NCI-H524 (cell line): ENCODE measurements at regions not wholly inside any gene's neighbourhood (a gene's known extent, or its start where the extent isn't known, plus 50 kb on each side); places are given as distances from the start of the nearest gene placed in this dataset.

Source experiments
- DNase-seq, 2 experiments: peaks; one replicate each; lab custom pipeline; 2025; lab: John Stamatoyannopoulos, UW

DNA sequence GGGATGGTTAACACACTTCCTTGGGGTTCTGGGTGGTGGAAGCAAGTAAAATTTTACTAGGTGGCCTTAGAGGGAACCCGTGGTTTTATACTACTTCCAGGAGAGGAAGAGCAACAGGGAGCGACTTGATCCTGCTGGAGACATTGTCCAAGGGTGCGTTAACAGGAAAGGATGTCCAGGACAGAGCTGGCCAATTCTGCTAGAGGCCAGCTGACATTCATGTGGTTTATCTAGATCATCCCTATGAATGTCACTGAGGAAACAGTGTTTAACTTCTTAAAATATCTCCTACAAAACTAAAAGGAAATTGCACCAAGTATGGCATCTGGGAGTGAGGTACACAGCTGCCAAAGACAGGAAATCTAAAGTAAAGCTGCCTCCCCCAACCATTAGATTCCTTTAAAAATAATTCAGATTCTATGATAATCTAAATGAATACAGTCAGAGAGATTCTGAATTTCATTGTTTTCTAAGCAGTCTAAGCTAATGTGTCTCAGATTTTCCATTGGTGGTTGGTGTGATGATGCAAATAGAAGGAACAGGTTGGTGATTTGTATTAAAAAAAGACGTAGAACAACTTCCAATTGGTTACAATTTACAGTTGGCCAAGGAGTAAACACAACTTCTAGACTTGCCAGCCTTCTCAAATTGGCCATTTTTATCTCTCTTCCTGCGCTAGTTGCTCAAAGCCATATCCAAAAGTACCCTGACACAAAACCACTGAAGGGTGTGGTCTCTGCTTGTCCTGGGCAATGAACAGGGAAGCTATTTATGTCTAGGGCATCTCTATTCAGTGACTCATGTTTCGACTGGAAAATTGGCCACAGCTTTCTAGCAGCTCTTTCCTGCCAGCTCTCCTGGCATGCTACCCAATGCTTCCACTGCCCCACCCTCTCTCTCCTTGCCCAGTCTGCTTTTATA, 574.7 kb upstream of the MEF2C start:
- DNase-seq: no peak

GRCh38 chr5:89452081-89452480, 569.1 kb upstream of the MEF2C start:
- no peak for DNase-seq

DNA sequence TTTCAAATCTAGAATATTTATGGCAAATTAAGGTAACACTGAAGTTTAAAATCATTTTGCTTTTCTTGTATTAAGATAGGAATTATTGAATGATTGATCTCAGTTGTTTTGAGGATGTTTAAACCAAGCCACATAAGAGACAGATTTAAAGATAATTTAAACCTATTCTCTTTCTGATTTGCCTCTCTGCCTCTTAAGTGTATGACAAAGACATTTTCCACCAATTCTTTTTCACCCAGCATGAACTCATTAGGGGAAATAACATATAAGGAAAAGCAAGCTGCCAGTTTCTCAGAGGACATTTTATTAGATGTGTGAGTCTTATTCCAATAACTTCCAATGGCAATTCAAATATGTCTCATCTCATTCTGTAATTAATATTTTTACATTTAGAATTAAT, 568.3 kb upstream of the MEF2C start:
- no peak for DNase-seq

- no peak for DNase-seq
These were observed 567.2 kb upstream of the MEF2C start for GRCh38 chr5:89450149-89450538.

GRCh38 chr5:89449392-89450148, 566.6 kb upstream of the MEF2C start:
- no peak for DNase-seq

- DNase-seq: no peak
These were observed 564.0 kb upstream of the MEF2C start for GRCh38 chr5:89447027-89447426.

- no peak for DNase-seq
These were observed 562.2 kb upstream of the MEF2C start for GRCh38 chr5:89445106-89445745.

GRCh38 chr5:89444088-89444487, 561.1 kb upstream of the MEF2C start:
- no peak for DNase-seq

GRCh38 chr5:89443508-89443907, 560.5 kb upstream of the MEF2C start:
- peak; percentile 4 to 42 for DNase-seq

GRCh38 chr5:89441965-89442364, 559.0 kb upstream of the MEF2C start:
- no peak for DNase-seq

GRCh38 chr5:89440670-89441069, 557.7 kb upstream of the MEF2C start:
- no peak for DNase-seq

DNA sequence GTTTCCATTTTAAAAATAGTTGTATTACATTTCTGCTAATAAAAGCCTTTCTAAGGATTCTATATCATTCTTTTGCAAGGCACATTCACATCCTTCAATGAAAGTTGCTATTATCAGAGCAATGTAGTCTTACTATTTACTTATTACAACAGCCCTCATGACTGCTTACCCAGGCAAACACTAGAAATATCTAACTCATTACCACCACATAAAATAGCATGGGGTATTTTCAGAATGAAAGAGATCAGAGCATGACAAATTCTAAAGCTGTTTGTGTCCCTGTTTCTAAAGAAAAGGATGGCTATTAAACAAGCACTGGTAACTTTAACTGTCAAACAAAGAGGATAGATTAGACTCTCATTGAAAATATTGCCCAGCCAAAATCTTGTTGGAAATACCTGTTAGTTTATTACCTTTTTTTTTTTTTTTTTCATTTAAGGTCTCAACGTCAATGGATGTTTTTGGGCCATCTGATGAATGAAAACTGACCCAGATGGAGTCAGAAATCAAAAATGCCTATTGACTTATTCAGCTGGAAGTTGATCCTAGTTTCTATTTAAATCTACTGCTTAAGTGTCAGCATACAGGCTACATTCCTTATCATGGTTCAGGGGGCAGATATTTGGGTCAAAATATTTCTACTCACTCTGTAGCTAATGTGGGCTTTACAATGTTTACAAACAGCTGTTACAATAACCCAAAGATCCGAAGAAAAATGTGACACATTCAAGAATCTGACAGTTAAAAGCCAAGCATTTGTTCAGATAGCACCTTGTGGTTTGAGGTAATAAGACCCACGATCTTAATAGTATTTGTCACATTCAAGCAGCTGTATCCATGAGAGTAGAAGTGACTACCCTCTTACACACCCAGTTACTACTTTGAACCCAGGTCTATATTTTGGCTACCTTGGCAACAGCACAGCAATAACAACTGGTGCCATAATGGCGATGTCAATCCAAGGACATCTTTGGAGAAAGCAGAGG, 554.8 kb upstream of the MEF2C start:
- DNase-seq: no peak

DNA sequence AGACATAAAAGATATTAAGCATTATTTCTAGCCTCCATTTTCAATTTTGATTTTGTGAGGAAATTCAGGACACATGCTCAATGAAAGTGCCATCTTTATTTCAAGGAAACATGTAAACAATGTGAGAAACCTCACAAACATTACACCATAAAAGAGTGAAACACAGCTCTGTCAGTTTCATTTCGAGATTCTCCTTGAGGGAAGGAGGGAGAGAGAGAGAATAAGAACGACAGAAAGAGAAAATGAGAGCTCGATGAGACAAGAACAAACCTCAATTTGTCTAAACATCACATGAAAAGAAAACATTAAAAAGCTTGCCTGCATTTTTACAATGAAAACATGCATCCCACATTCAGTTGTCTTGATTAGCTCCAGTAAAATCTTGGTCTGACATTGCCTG, 553.5 kb upstream of the MEF2C start:
- no peak for DNase-seq

DNA sequence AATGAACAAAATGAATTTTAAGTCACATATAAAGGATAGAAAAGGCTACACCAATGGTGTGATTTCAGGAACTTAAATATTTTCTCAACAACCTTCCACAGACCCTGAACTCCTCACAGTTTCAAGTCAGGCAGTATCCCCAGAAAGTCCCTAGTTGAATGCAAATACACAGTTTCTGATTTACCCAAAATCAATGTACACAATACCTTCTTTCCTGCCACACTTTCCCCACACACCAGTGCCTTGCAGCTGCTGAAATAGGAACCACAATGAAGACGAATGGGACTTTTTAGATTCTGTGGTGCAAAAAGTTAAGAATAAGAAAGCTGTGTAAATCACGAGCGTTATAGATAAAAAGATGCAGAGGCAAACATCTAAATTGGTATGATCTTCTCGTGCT, 552.4 kb upstream of the MEF2C start:
- DNase-seq: no peak

DNA sequence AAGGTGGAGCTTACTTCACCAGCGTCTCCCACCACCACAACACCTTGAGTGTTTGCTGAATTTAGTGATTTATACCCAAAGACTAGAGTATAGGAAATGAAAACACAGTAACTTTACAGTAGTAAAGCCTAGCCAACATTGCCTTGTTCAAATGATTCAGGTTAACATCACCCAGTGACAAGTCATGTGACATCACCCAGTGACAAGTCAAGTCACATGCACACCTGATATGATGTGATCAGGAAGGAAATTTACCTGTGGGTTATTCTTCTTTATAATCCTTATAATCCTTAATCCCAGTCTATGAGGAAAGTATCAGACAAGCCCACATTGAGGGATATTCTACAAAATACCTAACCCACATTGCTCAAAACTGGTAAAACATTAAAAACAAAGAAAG, 545.6 kb upstream of the MEF2C start:
- no peak for DNase-seq

- DNase-seq: no peak
These were observed 542.1 kb upstream of the MEF2C start for GRCh38 chr5:89425062-89425461.

GRCh38 chr5:89421035-89421434, 538.1 kb upstream of the MEF2C start:
- DNase-seq: no peak

- no peak for DNase-seq
These were observed 535.6 kb upstream of the MEF2C start for GRCh38 chr5:89418407-89419085.

DNA sequence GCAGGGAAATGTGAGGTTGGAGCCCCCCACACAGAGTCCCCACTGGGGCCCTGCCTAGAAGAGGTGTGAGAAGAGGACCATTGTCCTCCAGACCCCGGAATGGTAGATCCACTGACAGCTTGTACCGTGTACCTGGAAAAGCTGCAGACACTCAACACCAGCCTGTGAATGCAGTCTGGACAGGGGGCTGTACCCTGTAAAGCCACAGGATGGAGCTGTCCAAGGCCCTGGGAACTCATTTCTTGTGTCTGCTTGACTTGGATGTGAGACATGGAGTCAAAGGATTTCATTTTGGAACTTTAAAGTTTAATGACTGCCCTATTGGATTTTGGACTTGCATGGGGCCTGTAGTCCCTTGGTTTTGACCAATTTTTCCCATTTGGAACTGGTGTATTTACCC, 535.0 kb upstream of the MEF2C start:
- DNase-seq: peak in 1 of 2 experiments; percentile 1

- no peak for DNase-seq
These were observed 534.5 kb upstream of the MEF2C start for GRCh38 chr5:89417515-89417914.

DNA sequence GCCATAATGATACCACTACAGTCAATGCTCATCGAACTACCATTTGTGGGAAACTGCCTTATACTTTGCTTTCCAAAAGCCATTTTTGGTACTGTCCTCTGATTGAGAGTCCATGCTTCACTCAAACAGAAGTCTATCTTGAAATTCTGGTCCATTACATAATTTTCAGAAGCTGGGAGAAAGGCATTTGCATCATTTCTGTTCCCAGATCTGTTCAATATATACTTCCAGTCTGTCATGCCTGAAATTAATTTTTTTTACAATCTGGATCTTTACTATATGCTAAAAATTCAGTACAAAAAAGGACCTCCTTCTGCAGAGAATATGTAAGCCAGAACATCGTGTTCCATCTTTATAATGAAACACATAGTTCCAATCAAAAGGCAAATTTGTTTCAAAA, 528.9 kb upstream of the MEF2C start:
- no peak for DNase-seq
